ENCODE measurements at regions not wholly inside any gene's neighbourhood (a gene's known extent, or its start where the extent isn't known, plus 50 kb on each side); places are given as distances from the start of the nearest gene placed in this dataset.

DNA sequence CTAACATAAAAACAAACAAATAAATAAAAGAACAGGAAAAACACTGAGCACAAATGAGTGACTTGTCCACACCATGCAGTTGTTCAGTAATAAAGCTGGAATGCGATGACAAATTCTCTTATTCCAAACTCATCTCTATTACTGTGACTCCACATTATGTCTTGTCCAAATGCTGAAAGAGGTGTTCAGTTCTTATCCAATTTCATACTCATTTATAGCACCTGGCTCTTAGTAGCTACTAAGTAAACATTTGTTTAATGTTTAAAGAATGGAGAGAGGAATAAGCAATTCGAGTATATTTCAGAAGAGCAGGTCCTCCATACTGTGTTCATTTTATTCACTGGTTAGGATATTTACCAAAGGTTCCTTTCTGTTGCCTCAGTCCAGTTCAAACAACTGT, 439.0 kb upstream of the JAG1 start:
- Histone ChIP-seq H3K9me2 (ENCODE audit: insufficient read depth) (no peaks in the 10 kb centered on the region), H3K79me2 (replicated peaks; ENCODE audit: insufficient read depth) (no peaks in the 10 kb centered on the region), H3K27ac (ENCODE audit: low read depth) (no peak overlapping the region), H4K20me1 (replicated peaks; ENCODE audit: insufficient read depth) (no peaks in the 10 kb centered on the region), H3K36me3 (ENCODE audit: insufficient read depth) (no peaks in the 10 kb centered on the region), H3K4me1 (ENCODE audit: insufficient read depth) (no peaks in the 10 kb centered on the region), H3K4me2 (no peak overlapping the region), H2AFZ (no peak overlapping the region), H3K27me3 (ENCODE audit: insufficient read depth) (no peaks in the 10 kb centered on the region), H3K4me3 (no peak overlapping the region), H3F3A (replicated peaks; ENCODE audit: low read depth) (no peaks in the 10 kb centered on the region)
- DNase-seq (ENCODE audit: low spot score) (no peak), ATAC-seq (no peak)
- Mint-ChIP-seq H3K27ac (no peak overlapping the region), H3K9me3 (no peaks in the 10 kb centered on the region), H3K36me3 (ENCODE audit: low read depth) (no peaks in the 10 kb centered on the region), H3K4me3 (no peak overlapping the region), H3K27me3 (ENCODE audit: insufficient read depth, low read depth, poor library complexity) (no peaks in the 10 kb centered on the region), H3K4me1 (peaks cover 6% of the 10 kb centered on the region)
- TF ChIP-seq POLR2AphosphoS5 (IDR thresholded peaks at IDR 0.05; ENCODE audit: low read depth) (no peak), EZH2 (IDR thresholded peaks at IDR 0.05; ENCODE audit: low read depth, unreplicated experiment) (no peak), CREB1 (CRISPR knock-in tag; IDR thresholded peaks at IDR 0.05; ENCODE audit: low read depth) (no peak), ZNF114 (CRISPR knock-in tag; IDR thresholded peaks at IDR 0.05) (no peak), EZH2phosphoT487 (IDR thresholded peaks at IDR 0.05; ENCODE audit: unreplicated experiment) (no peak), STAT1 (IDR thresholded peaks at IDR 0.05; ENCODE audit: unreplicated experiment) (no peak), ZNF331 (CRISPR knock-in tag; IDR thresholded peaks at IDR 0.05; ENCODE audit: low read depth) (no peak), NANOG (IDR thresholded peaks at IDR 0.05; ENCODE audit: borderline replicate concordance) (no peak), JUNB (IDR thresholded peaks at IDR 0.05; ENCODE audit: unreplicated experiment) (no peak)
- TF ChIP-seq, protein P1, sequence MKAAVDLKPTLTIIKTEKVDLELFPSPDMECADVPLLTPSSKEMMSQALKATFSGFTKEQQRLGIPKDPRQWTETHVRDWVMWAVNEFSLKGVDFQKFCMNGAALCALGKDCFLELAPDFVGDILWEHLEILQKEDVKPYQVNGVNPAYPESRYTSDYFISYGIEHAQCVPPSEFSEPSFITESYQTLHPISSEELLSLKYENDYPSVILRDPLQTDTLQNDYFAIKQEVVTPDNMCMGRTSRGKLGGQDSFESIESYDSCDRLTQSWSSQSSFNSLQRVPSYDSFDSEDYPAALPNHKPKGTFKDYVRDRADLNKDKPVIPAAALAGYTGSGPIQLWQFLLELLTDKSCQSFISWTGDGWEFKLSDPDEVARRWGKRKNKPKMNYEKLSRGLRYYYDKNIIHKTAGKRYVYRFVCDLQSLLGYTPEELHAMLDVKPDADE (IDR thresholded peaks at IDR 0.05) = no peak
- TF ChIP-seq, protein P2, sequence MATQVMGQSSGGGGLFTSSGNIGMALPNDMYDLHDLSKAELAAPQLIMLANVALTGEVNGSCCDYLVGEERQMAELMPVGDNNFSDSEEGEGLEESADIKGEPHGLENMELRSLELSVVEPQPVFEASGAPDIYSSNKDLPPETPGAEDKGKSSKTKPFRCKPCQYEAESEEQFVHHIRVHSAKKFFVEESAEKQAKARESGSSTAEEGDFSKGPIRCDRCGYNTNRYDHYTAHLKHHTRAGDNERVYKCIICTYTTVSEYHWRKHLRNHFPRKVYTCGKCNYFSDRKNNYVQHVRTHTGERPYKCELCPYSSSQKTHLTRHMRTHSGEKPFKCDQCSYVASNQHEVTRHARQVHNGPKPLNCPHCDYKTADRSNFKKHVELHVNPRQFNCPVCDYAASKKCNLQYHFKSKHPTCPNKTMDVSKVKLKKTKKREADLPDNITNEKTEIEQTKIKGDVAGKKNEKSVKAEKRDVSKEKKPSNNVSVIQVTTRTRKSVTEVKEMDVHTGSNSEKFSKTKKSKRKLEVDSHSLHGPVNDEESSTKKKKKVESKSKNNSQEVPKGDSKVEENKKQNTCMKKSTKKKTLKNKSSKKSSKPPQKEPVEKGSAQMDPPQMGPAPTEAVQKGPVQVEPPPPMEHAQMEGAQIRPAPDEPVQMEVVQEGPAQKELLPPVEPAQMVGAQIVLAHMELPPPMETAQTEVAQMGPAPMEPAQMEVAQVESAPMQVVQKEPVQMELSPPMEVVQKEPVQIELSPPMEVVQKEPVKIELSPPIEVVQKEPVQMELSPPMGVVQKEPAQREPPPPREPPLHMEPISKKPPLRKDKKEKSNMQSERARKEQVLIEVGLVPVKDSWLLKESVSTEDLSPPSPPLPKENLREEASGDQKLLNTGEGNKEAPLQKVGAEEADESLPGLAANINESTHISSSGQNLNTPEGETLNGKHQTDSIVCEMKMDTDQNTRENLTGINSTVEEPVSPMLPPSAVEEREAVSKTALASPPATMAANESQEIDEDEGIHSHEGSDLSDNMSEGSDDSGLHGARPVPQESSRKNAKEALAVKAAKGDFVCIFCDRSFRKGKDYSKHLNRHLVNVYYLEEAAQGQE (IDR thresholded peaks at IDR 0.05; ENCODE audit: unreplicated experiment) = no peak
- TF ChIP-seq, protein P3, sequence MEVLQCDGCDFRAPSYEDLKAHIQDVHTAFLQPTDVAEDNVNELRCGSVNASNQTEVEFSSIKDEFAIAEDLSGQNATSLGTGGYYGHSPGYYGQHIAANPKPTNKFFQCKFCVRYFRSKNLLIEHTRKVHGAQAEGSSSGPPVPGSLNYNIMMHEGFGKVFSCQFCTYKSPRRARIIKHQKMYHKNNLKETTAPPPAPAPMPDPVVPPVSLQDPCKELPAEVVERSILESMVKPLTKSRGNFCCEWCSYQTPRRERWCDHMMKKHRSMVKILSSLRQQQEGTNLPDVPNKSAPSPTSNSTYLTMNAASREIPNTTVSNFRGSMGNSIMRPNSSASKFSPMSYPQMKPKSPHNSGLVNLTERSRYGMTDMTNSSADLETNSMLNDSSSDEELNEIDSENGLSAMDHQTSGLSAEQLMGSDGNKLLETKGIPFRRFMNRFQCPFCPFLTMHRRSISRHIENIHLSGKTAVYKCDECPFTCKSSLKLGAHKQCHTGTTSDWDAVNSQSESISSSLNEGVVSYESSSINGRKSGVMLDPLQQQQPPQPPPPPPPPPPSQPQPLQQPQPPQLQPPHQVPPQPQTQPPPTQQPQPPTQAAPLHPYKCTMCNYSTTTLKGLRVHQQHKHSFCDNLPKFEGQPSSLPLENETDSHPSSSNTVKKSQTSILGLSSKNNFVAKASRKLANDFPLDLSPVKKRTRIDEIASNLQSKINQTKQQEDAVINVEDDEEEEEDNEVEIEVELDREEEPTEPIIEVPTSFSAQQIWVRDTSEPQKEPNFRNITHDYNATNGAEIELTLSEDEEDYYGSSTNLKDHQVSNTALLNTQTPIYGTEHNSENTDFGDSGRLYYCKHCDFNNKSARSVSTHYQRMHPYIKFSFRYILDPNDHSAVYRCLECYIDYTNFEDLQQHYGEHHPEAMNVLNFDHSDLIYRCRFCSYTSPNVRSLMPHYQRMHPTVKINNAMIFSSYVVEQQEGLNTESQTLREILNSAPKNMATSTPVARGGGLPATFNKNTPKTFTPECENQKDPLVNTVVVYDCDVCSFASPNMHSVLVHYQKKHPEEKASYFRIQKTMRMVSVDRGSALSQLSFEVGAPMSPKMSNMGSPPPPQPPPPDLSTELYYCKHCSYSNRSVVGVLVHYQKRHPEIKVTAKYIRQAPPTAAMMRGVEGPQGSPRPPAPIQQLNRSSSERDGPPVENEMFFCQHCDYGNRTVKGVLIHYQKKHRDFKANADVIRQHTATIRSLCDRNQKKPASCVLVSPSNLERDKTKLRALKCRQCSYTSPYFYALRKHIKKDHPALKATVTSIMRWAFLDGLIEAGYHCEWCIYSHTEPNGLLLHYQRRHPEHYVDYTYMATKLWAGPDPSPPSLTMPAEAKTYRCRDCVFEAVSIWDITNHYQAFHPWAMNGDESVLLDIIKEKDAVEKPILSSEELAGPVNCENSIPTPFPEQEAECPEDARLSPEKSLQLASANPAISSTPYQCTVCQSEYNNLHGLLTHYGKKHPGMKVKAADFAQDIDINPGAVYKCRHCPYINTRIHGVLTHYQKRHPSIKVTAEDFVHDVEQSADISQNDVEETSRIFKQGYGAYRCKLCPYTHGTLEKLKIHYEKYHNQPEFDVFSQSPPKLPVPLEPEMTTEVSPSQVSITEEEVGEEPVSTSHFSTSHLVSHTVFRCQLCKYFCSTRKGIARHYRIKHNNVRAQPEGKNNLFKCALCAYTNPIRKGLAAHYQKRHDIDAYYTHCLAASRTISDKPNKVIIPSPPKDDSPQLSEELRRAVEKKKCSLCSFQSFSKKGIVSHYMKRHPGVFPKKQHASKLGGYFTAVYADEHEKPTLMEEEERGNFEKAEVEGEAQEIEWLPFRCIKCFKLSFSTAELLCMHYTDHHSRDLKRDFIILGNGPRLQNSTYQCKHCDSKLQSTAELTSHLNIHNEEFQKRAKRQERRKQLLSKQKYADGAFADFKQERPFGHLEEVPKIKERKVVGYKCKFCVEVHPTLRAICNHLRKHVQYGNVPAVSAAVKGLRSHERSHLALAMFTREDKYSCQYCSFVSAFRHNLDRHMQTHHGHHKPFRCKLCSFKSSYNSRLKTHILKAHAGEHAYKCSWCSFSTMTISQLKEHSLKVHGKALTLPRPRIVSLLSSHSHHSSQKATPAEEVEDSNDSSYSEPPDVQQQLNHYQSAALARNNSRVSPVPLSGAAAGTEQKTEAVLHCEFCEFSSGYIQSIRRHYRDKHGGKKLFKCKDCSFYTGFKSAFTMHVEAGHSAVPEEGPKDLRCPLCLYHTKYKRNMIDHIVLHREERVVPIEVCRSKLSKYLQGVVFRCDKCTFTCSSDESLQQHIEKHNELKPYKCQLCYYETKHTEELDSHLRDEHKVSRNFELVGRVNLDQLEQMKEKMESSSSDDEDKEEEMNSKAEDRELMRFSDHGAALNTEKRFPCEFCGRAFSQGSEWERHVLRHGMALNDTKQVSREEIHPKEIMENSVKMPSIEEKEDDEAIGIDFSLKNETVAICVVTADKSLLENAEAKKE (CRISPR knock-in tag; IDR thresholded peaks at IDR 0.05) = no peak
- TF ChIP-seq, protein P4, sequence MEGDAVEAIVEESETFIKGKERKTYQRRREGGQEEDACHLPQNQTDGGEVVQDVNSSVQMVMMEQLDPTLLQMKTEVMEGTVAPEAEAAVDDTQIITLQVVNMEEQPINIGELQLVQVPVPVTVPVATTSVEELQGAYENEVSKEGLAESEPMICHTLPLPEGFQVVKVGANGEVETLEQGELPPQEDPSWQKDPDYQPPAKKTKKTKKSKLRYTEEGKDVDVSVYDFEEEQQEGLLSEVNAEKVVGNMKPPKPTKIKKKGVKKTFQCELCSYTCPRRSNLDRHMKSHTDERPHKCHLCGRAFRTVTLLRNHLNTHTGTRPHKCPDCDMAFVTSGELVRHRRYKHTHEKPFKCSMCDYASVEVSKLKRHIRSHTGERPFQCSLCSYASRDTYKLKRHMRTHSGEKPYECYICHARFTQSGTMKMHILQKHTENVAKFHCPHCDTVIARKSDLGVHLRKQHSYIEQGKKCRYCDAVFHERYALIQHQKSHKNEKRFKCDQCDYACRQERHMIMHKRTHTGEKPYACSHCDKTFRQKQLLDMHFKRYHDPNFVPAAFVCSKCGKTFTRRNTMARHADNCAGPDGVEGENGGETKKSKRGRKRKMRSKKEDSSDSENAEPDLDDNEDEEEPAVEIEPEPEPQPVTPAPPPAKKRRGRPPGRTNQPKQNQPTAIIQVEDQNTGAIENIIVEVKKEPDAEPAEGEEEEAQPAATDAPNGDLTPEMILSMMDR (conservative IDR thresholded peaks at IDR 0.05; ENCODE audit: low read depth in 2 of 2) = no peak

All from GM23338 (cell line).